Hematopoietic multipotent progenitor cell treated with erythropoietin and hydrocortisone succinate and interleukin-3 and kit ligand, for 6 days (in vitro differentiated cells): ENCODE measurements at regions not wholly inside any gene's neighbourhood (a gene's known extent, or its start where the extent isn't known, plus 50 kb on each side); places are given as distances from the start of the nearest gene placed in this dataset.
A peak's percentile ranks its signal among the peaks of the same experiment; 100 is the strongest.
"Not testable (repeated sequence)": the region's sequence is repeated elsewhere in the genome, so short reads cannot be mapped to it uniquely, and the experiment has no call there.

Source experiments
- DNase-seq: peaks from one replicate; pipeline ENCODE4 v3.0.0-alpha.2; 2015

DNA sequence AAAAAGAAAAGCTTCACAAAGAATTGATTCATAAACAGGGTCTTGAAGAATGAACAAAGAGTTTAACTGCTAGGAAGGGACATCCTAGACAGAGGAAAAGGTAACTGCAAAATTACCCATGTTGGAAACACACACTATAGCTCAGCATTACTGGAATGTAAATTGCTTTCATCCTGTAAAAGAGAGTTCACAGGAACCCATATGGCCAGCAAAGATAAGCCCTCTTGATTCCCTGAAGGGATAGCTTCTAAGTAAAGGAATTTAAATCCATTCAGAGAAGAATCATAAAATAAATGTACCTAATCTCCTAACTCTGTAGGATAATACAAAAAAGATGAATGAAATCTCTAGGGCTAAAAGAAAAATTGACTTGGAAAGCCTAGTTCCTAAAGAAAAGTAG lies 107.1 kb upstream of the INTU start:
- DNase-seq, result no peak

DNA sequence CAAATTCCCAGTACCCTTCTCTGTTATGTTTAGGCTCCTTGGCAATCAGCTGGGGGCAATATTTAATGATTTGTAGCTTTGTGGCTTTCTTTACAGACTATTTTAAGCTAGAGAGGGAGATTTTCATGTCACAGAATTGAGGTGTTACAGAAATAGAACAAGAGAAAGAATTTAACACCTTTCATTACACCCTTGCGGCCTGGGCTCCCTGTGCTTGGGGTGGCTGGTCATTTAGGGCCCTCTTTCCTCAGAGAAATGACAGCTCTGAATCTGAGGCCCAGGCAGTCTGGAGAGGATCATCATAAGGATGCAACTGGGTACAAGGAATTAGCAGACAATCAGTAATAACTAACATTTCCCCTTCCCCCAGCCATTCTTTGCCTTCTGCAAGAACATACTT lies 104.5 kb upstream of the INTU start:
- no peak for DNase-seq

GRCh38 chr4:127529879-127530278 lies 102.9 kb upstream of the INTU start:
- DNase-seq, result not testable (repeated sequence)

DNA sequence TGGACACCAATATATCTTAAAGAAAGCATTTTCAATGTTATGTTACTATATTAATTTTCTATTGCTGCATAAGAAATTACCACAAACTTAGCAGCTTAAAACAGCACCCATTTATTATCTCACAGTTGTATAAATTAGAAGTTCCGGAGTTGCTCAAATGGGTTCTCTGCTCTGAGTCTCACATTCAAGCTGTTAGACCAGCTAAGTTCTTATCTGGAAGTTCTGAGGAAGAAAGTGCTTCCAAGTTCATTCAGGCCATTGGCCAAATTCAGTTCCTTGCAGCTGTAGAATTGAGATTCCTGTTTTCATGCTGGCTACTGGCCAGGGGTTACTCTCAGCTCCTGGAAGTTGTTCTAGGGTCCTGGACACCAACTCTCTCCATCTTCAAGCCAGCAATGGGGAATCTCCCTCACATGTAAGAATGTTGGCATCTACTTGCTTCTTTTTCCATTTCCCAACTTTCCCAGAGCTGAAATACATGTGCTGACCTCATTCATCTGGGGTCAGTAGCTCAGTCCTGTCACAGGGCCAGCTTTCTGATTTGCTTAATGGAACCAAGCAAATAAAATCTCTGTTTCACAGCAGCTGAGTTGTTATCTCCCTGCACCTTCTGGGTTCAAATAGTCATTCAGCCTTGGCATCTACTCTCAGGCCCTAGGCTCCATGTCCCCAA lies 99.6 kb upstream of the INTU start:
- DNase-seq, result no peak

DNA sequence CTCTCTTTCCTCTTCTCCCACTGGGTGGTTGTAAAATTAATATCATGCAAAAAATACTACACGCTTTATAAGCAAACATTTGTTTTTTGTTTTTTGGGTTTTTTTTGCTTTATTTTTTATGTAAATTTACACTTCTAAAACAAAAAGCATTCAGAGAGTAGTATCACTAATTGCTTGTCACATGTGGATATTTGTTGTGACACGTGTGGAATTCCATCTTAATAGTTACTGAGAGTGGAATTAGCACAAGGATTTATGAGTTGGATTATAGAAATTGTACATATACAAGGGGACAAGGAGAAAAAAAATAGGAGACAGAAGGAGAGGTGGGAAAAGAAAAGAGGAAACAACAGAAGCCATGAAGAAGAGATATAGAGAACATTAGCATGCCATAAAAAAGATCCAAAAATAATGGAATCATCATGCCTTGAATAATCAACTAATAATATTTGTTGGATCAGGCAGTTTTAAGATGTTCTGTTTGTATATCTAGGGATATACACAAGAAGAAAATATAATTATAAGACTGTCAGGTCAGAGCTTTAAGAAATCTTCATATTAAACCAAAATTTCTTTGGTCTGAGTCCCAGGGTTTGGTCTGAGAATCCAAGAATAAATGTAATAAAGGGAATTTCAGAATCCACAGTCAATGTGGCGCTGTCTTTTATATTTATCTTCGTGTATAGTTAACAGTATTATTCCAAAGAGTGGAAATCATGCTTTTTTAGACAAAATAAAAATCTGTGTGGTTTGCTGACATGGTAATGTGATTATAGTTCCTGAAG lies 98.5 kb upstream of the INTU start:
- no peak for DNase-seq

GRCh38 chr4:127538016-127538415 lies 94.7 kb upstream of the INTU start:
- no peak for DNase-seq

DNA sequence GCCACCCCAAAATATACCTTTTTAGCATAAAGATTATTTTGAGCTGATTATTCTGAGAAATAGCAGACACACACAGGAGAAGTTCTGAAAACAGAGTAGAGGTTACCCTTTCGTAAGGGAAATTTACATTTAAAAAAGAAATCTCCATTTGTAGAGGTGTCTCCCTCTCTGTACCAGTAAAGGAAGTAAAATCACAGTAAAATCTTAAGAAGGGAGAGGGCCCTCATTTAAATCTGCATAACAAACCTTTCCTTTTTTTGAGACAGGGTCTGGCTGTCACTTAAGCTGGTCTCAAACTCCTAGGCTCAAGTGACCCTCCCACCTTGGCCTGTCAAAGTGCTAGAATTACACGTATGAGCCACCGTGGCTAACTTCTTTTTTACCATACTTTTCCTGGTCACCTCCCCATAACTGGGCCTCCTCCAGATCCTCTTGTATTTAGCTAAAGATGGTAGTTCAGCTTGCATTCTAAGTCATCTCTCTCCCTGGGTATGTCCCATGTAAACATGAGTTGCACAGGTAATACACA lies 92.2 kb upstream of the INTU start:
- no peak for DNase-seq

- no peak for DNase-seq
Observed at GRCh38 chr4:127545271-127545670, 87.5 kb upstream of the INTU start.

DNA sequence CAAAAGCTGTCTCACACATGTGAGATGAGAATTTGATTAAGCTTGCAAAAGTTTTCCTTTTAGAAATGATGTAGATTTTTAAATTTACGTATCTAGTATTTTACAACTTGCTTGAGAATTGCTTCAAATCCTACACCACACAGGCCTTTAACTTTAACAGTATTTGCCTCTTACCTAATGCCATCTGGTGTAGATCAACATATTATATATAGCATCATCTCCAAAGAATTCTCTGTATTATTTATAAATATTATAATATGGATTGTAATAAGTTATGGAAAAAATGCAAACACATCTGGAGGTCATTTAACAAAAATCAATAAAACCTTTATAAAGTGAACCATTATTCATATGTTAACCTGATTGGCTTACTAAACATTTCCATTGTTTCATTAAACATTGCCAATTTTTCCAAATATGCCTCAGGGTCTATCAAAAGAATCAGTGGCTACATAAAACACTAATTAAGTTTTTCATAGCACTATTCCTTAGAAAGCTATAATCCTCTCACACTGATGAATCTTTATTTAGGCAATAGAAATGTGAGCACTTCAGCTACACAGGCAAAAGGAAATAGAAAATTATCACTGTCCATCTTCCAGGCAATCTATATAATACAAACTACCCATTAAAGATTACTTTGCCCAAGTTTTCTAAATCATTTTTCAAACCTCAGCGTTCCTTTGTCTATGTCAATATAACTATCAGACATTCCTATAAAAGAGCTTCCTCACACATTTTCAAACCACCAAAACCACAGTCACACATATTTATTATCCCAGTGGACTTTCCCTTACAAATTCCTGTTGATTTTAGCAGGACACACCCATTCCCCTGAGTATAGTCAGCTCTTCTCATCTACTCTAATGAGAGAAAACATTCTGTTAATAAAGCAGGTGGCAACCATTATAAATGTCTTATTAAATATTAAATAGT lies 83.5 kb upstream of the INTU start:
- DNase-seq, result no peak

GRCh38 chr4:127555106-127555505 lies 77.7 kb upstream of the INTU start:
- no peak for DNase-seq

GRCh38 chr4:127558088-127558487 lies 74.7 kb upstream of the INTU start:
- no peak for DNase-seq

- no peak for DNase-seq
Observed at GRCh38 chr4:127558489-127559407, 74.0 kb upstream of the INTU start.

GRCh38 chr4:127559981-127560380 lies 72.8 kb upstream of the INTU start:
- no peak for DNase-seq

GRCh38 chr4:127560755-127561154 lies 72.0 kb upstream of the INTU start:
- DNase-seq, result no peak

GRCh38 chr4:127574643-127575042 lies 58.1 kb upstream of the INTU start:
- DNase-seq, result no peak

DNA sequence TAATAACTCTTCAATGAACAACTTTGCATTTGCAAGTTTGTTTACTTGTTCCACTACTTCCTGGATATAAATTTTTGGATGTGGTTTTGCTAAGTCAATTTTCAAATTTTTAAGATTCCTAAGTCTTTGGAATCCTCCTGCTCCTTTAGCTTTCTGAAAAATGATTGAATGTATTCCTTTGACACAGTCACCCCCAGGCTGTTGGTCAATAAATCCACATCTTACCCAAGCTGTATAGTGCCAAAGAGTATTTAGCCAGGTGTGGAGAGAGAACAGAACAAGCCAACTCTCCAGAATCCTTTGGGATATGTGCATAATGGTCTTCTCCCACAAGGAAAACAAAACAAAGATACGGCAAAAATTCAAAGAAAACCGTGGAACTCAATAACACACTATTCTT lies 56.9 kb upstream of the INTU start:
- DNase-seq, result no peak

DNA sequence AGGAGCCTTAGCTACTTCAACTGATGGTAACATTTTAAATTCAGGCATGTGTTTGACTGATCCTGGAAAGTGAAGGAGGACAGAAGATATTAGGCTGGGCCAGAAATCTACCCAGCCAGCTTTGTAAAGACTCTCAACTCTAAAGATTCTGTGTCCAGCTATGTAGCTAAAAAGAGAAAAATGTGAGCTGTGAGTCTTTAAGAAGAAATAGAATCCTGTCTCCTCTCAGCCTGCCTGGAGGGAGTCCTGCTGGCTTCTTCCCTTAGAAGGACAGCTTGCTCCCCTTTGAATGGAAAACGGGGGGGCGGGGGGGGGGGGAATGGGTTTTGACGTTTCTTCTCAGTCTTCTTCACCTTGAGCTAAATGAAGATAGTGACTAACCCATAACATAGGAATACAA lies 54.3 kb upstream of the INTU start:
- no peak for DNase-seq

DNA sequence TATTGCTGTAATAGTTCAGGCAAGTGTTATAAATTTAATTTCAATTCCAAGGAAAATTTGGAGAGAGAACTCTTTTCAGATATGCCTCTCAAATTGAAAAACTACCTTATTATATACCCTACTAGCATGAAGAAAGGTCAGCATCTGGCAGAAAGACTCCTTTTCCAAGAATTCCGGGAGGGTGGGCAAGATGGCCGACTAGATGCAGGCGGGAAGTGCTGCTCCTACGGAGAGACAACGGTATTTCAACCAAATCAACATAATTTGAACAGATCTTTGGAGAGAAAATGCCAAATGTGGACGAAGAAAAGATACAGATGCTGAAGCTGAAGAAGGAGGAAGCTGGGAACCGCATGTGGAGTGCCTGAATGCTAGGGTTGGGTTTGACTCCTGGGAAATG lies 53.8 kb upstream of the INTU start:
- no peak for DNase-seq

DNA sequence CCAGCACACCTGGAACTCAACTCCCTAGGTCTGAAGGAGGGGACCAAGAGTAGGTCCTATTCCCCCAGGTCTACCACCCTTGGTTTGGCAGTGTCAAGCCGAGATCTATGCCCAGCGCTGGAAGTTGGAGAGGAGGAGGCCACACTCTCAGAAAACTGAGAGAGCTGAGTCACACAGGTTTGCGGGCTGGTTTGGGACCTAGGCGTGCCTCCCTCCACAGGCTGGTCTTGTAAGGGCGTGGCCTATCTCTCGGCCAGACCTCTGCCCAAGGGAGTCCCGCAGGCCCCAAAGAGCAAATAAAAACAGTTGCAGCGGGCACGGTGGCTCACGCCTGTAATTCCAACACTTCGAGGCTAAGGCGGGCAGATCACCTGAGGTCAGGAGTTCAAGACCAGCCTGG lies 52.9 kb upstream of the INTU start:
- no peak for DNase-seq

GRCh38 chr4:127580300-127580699 lies 52.5 kb upstream of the INTU start:
- DNase-seq, result peak; percentile 6

- DNase-seq, result no peak
Observed at GRCh38 chr4:127580891-127581290, 51.9 kb upstream of the INTU start.
